Heart left ventricle (tissue), 13 donors: ENCODE measurements at regions not wholly inside any gene's neighbourhood (a gene's known extent, or its start where the extent isn't known, plus 50 kb on each side); places are given as distances from the start of the nearest gene placed in this dataset.

Experiments
- POLR2A ChIP-seq, 2 donors: fragments of 450-650 bp; IDR thresholded peaks; one replicate each; pipeline ENCODE4 v1.6.1; 2017; ENCODE audit warnings: antibody characterized with exemption in 2 of 2, mild to moderate bottlenecking in 2 of 2, moderate library complexity in 2 of 2
- TF ChIP-seq, protein P1 (sequence below), 12 donors: fragments of 200-600 bp; sonication (generic) in 4 of 12; IDR thresholded peaks; one replicate each; pipeline versions ENCODE4 v1.5.0 to v1.8.0; 2018 to 2022; ENCODE audit warnings: antibody characterized with exemption in 12 of 12, mild to moderate bottlenecking in 5 of 12
- donor health status: ischemic (EF 13 %, LVEDD 7.1; RV severe dilation, severe dysfunction).
- donor health status: DM: no; HTN: yes; CAD: no.
- donor health status: DM: no; HTN: no; CAD: no.
- donor health status: ischemic (EF 25% LVEDD 6.9; RV normal size, moderate dysfunction).
- donor health status: ischemic (EF 25% LVEDD 5.7; RV mildly dilated, moderate dysfunction).
- donor health status: ischemic (EF 35%, LVEDD 5.7; RV mildly dilated, moderate dysfunction).
- donor health status: nonischemic (EF 11% LVEDD 7.7; RV severe dilation, severe dysfunction).
- donor health status: DM: yes; HTN: yes; CAD: no.
- donor health status: PGD.
- donor health status: ischemic (EF 29% LVEDD 5.4; RV normal size, mild dysfunction).
- donor health status: nonischemic (EF 23%, LVEDD 6.1; RV moderate dilation, normal function).

DNA sequence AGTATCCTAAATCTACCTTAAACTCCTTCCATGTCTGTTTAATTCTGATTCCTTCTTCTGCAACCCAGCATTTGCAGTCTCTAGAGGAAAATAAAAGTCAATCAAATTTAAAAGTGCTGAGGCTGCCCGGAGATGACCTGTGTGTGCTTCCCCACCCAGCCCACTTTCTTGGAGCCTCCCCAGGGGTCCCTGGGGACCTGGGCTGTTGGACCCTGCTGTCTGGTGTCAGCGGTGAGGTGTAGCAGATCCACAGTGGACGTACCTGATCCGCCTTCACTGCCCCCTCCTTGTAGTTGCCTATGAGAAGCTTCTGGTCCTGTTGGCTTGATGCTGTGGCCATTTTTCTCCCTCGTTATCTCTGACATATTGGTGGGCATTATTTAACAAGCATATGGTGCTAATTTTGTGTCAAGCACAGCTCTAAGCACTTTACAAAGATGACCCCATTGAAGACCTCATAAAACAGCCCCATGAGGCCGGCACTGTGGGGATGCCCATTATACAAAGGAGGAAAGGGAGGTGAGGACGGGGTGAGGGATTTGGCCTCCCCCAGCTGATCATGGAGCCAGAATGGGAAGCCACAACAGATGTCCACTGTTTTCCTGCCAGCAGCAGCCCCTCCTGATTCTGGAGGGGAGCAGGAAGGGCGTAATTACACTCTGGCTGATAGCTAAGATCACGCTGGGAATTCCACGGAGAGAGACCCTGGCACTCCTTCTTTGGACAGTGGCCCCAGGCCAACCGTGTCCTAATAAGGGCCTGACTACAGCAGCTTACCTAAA lies 628.2 kb downstream of the CDH26 start:
- TF ChIP-seq, protein P1, sequence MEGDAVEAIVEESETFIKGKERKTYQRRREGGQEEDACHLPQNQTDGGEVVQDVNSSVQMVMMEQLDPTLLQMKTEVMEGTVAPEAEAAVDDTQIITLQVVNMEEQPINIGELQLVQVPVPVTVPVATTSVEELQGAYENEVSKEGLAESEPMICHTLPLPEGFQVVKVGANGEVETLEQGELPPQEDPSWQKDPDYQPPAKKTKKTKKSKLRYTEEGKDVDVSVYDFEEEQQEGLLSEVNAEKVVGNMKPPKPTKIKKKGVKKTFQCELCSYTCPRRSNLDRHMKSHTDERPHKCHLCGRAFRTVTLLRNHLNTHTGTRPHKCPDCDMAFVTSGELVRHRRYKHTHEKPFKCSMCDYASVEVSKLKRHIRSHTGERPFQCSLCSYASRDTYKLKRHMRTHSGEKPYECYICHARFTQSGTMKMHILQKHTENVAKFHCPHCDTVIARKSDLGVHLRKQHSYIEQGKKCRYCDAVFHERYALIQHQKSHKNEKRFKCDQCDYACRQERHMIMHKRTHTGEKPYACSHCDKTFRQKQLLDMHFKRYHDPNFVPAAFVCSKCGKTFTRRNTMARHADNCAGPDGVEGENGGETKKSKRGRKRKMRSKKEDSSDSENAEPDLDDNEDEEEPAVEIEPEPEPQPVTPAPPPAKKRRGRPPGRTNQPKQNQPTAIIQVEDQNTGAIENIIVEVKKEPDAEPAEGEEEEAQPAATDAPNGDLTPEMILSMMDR (IDR thresholded peaks at IDR 0.05) = no peak
- no peak for TF ChIP-seq POLR2A (IDR thresholded peaks at IDR 0.05)
